Smooth muscle cell (in vitro differentiated cells): ENCODE measurements at regions not wholly inside any gene's neighbourhood (a gene's known extent, or its start where the extent isn't known, plus 50 kb on each side); places are given as distances from the start of the nearest gene placed in this dataset.

ENCODE experiments used
- DNase-seq: peaks from one replicate; lab custom pipeline; 2025; ENCODE audit not compliant: unreplicated experiment; lab: John Stamatoyannopoulos, UW
- H2AFZ ChIP-seq: fragments of 200-600 bp; sonication (generic); 2 replicates; pipeline ENCODE4 v1.6.0; 2016; ENCODE audit warnings: antibody characterized with exemption, low read depth, mild to moderate bottlenecking
- H3F3A ChIP-seq: fragments of 200-600 bp; sonication (generic); 2 replicates; pipeline ENCODE4 v1.6.0; 2017; ENCODE audit warnings: antibody characterized with exemption, low read depth
- H3K27ac ChIP-seq: fragments of 200-600 bp; sonication (generic); 2 replicates; pipeline ENCODE4 v1.5.1; 2016; ENCODE audit warnings: low read depth, mild to moderate bottlenecking
- H3K27me3 ChIP-seq: fragments of 200-600 bp; sonication (generic); 2 replicates; pipeline ENCODE4 v1.6.1; 2016; ENCODE audit warnings: low read depth, mild to moderate bottlenecking
- H3K36me3 ChIP-seq: fragments of 200-600 bp; sonication (generic); 2 replicates; pipeline ENCODE4 v1.5.1; 2016; ENCODE audit warnings: low read depth
- H3K4me1 ChIP-seq: fragments of 200-600 bp; sonication (generic); 2 replicates; pipeline ENCODE4 v1.5.1; 2016; ENCODE audit warnings: low read depth
- H3K4me2 ChIP-seq: fragments of 200-600 bp; sonication (generic); 2 replicates; pipeline ENCODE4 v1.6.0; 2016; ENCODE audit warnings: mild to moderate bottlenecking
- H3K4me3 ChIP-seq: fragments of 200-600 bp; sonication (generic); 2 replicates; pipeline ENCODE4 v1.5.1; 2016; ENCODE audit warnings: mild to moderate bottlenecking
- H3K79me2 ChIP-seq: fragments of 200-600 bp; sonication (generic); 2 replicates; pipeline ENCODE4 v1.6.0; 2016; ENCODE audit warnings: low read depth, mild to moderate bottlenecking
- H3K9ac ChIP-seq: fragments of 200-600 bp; sonication (generic); 2 replicates; pipeline ENCODE4 v1.6.0; 2016; ENCODE audit warnings: low read depth
- H3K9me3 ChIP-seq: fragments of 200-600 bp; sonication (generic); replicated peaks from 2 replicates; pipeline ENCODE4 v1.5.1; 2016; ENCODE audit warnings: low read depth
- H4K20me1 ChIP-seq: fragments of 200-600 bp; sonication (generic); 2 replicates; pipeline ENCODE4 v1.6.0; 2016; ENCODE audit warnings: low read depth
- WGBS: methylation state at CpG from one replicate; pipeline ENCODE4 v1.1.7; 2016; ENCODE audit warnings: low lambda C conversion rate; 5-methylcytosine and 5-hydroxymethylcytosine counted together
- TF ChIP-seq, protein P1 (sequence below): fragments of 200-600 bp; sonication (generic); IDR thresholded peaks from 2 replicates; pipeline ENCODE4 v1.5.1; 2017; ENCODE audit warnings: borderline replicate concordance, mild to moderate bottlenecking, antibody characterized with exemption; ENCODE audit not compliant: insufficient read depth, poor library complexity, severe bottlenecking

DNA sequence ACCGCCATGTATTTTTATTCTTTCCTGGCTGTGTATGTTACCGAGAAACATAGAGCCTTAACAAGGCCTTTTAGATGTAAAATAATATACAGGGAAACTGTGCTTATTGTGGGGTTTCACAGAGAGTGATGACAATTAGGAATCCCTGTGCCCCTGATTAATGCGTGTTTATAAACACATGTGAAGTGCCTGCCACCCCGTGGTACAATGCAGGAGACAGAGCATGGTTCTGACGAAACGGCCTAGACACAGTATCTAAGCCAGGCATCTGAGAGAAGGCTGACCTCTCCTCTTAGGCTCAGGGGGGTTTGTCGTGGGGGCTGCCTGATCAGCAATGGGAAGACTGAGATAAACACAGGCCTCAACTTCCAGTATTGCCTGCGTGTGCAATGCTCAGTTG, 200.0 kb downstream of the AJAP1 start:
- TF ChIP-seq, protein P1, sequence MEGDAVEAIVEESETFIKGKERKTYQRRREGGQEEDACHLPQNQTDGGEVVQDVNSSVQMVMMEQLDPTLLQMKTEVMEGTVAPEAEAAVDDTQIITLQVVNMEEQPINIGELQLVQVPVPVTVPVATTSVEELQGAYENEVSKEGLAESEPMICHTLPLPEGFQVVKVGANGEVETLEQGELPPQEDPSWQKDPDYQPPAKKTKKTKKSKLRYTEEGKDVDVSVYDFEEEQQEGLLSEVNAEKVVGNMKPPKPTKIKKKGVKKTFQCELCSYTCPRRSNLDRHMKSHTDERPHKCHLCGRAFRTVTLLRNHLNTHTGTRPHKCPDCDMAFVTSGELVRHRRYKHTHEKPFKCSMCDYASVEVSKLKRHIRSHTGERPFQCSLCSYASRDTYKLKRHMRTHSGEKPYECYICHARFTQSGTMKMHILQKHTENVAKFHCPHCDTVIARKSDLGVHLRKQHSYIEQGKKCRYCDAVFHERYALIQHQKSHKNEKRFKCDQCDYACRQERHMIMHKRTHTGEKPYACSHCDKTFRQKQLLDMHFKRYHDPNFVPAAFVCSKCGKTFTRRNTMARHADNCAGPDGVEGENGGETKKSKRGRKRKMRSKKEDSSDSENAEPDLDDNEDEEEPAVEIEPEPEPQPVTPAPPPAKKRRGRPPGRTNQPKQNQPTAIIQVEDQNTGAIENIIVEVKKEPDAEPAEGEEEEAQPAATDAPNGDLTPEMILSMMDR, result no peak
- Histone ChIP-seq H3K4me3 (no peak overlapping the region), H3K27ac (no peak overlapping the region), H3K79me2 (no peaks in the 10 kb centered on the region), H3K27me3 (no peaks in the 10 kb centered on the region), H3K4me2 (no peak overlapping the region), H3K36me3 (no peaks in the 10 kb centered on the region), H3K9ac (no peak overlapping the region), H3K9me3 (no peaks in the 10 kb centered on the region), H3K4me1 (no peaks in the 10 kb centered on the region), H2AFZ (no peak overlapping the region), H3F3A (no peaks in the 10 kb centered on the region), H4K20me1 (no peaks in the 10 kb centered on the region)
- no peak for DNase-seq
- WGBS, result 91% methylated on average over 8 of the region's 8 CpGs

DNA sequence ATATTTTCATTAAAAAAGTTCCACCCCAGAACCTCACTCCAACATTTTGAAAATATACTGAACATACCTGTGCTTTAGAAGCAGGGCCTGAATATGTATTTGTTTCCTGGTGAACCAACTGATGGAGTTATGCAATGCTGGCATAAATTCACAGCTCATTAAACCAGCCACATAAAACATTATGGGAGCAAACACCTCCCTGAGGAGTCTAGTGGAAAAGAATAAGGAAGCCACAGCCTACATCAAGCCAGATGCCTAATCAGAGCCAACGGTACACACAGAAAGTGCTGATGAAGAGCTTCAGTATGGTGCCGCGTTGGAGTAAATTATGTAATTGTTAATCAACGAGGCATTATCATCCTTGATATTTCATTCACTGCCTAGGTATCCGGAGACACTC, 199.5 kb downstream of the AJAP1 start:
- H4K20me1 ChIP-seq, result no peaks in the 10 kb centered on the region
- H3F3A ChIP-seq, result no peaks in the 10 kb centered on the region
- no peak overlapping the region for H3K27ac ChIP-seq
- H3K36me3 ChIP-seq, result no peaks in the 10 kb centered on the region
- H3K9me3 ChIP-seq, result no peaks in the 10 kb centered on the region
- H3K27me3 ChIP-seq, result no peaks in the 10 kb centered on the region
- H3K4me2 ChIP-seq, result no peak overlapping the region
- H3K9ac ChIP-seq, result no peak overlapping the region
- no peak overlapping the region for H2AFZ ChIP-seq
- H3K79me2 ChIP-seq, result no peaks in the 10 kb centered on the region
- WGBS, result 85% methylated on average over 5 of the region's 5 CpGs
- no peak overlapping the region for H3K4me3 ChIP-seq
- TF ChIP-seq, protein P1, result no peak
- no peaks in the 10 kb centered on the region for H3K4me1 ChIP-seq
- no peak for DNase-seq

DNA sequence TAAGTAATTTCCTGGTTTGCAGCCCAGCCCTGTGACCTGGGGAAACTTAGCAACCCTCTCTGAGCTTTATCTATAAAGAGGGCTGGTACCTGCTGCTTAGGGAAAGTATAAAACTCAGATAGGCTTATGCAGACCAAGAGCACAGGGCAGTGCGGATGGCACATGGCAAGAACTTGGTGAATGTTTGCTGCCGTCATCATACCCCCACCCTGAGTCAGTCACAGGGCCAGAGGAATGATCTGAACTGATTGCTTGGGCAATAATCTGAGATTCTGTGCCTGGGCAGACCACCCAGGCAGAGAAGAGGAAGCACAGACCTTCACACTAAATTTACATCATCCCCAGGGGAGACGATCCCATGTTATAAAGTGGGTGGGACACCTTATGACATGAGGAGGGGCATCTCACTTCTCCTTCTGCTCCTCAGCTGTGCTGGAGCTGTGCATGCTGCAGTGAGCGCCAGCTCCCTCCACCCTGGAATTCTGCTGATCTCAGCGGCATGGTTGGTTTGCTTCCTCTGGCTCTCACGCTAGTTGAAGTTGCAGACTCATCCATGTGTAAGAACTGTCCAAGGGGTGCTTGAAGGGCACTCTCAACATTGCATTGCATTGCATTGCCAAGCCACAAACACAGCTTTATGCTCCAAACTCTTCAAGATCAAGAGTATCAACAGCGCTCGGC, 197.1 kb downstream of the AJAP1 start:
- Histone ChIP-seq H3K27me3 (no peaks in the 10 kb centered on the region), H3K9me3 (no peaks in the 10 kb centered on the region), H2AFZ (no peak overlapping the region), H3K79me2 (no peaks in the 10 kb centered on the region), H3K4me2 (no peak overlapping the region), H3K27ac (no peak overlapping the region), H3K36me3 (no peaks in the 10 kb centered on the region), H3K4me3 (no peak overlapping the region), H4K20me1 (no peaks in the 10 kb centered on the region), H3K9ac (no peak overlapping the region), H3F3A (no peaks in the 10 kb centered on the region), H3K4me1 (no peaks in the 10 kb centered on the region)
- DNase-seq, result no peak
- TF ChIP-seq, protein P1, result no peak
- 84% methylated on average over 8 of the region's 8 CpGs for WGBS

DNA sequence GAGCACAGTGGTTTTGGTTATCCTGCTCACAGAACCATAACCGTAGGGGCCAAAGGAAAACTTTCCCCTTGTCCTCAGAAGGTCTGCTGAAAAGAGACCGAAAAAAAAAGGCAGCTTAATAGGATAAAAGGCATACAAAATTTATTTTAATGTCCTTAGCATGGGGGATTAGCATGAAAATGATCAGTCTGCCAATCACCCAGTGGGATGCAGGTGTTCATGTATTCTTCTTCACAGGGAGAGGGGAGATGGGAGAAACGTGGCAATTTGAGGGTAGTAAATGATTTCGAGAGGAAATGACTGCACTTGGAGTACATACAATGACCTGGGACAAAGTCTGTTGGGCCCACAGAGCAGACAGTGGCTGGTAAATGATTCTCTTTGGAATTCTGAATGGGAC, 194.0 kb downstream of the AJAP1 start:
- WGBS, result 73% methylated on average over 4 of the region's 4 CpGs
- Histone ChIP-seq H3F3A (no peaks in the 10 kb centered on the region), H3K9me3 (no peaks in the 10 kb centered on the region), H3K4me1 (no peaks in the 10 kb centered on the region), H3K79me2 (no peaks in the 10 kb centered on the region), H3K27ac (no peak overlapping the region), H3K36me3 (no peaks in the 10 kb centered on the region), H3K27me3 (no peaks in the 10 kb centered on the region), H3K4me3 (no peak overlapping the region), H4K20me1 (no peaks in the 10 kb centered on the region), H3K4me2 (no peak overlapping the region), H3K9ac (no peak overlapping the region), H2AFZ (no peak overlapping the region)
- no peak for DNase-seq
- TF ChIP-seq, protein P1, result no peak
